Esophagus squamous epithelium (tissue), 5 donors: ENCODE measurements at regions not wholly inside any gene's neighbourhood (a gene's known extent, or its start where the extent isn't known, plus 50 kb on each side); places are given as distances from the start of the nearest gene placed in this dataset.

Experiments
- DNase-seq: peaks from one replicate; lab custom pipeline; 2025; lab: John Stamatoyannopoulos, UW
- H3K27ac ChIP-seq, 4 donors: fragments of 200-600 bp; sonication (generic); one replicate each; pipeline ENCODE4 v1.5.1; 2016 to 2019; ENCODE audit warnings: mild to moderate bottlenecking in 1 of 4
- H3K27me3 ChIP-seq, 4 donors: fragments of 200-600 bp; sonication (generic); 1 replicate in 3 of 4; 2 replicates in 1 of 4; pipeline versions ENCODE4 v1.5.1 to v1.6.0; 2017 to 2021; ENCODE audit warnings: antibody characterized with exemption in 1 of 4
- H3K36me3 ChIP-seq, 3 donors: fragments of 200-600 bp; sonication (generic); one replicate each; pipeline ENCODE4 v1.5.1; 2016 to 2019
- H3K4me1 ChIP-seq, 3 donors: fragments of 200-600 bp; sonication (generic); one replicate each; pipeline ENCODE4 v1.5.1; 2017 to 2019
- H3K4me3 ChIP-seq, 4 donors: fragments of 200-600 bp; sonication (generic); 1 replicate in 3 of 4; 2 replicates in 1 of 4; pipeline ENCODE4 v1.5.1; 2016 to 2019; ENCODE audit warnings: mild to moderate bottlenecking in 2 of 4, moderate library complexity in 1 of 4
- H3K9me3 ChIP-seq, 3 donors: fragments of 200-600 bp; sonication (generic); one replicate each; pipeline ENCODE4 v1.5.1; 2016 to 2019
- CTCF ChIP-seq, 6 experiments: fragments of 450-650 bp in 4 of 6; fragments of 200-600 bp in 2 of 6; sonication (generic) in 2 of 6; IDR thresholded peaks; one replicate each; pipeline ENCODE4 v1.5.1; 2016 to 2019; ENCODE audit warnings: antibody characterized with exemption in 6 of 6, mild to moderate bottlenecking in 4 of 6, moderate library complexity in 4 of 6
- POLR2A ChIP-seq, 4 donors: fragments of 450-650 bp; IDR thresholded peaks; one replicate each; pipeline ENCODE4 v1.6.1; 2017; ENCODE audit warnings: antibody characterized with exemption in 4 of 4, mild to moderate bottlenecking in 4 of 4, moderate library complexity in 3 of 4
- WGBS, 2 donors: methylation state at CpG; one replicate each; pipeline ENCODE4 v1.1.5; 2018; 5-methylcytosine and 5-hydroxymethylcytosine counted together
- intact Hi-C: fragments of 100-400 bp; cut with DNase I; formaldehyde crosslinking; loops from one replicate; pipeline ENCODE4 v1.15.0; 2022
- donor health status: DM: yes; HTN: yes; CAD: no.

- TF ChIP-seq CTCF (IDR thresholded peaks at IDR 0.05) (no peak), POLR2A (IDR thresholded peaks at IDR 0.05) (no peak)
- WGBS, 2 donors, result 50 to 71% methylated on average over 2 of the region's 5 CpGs
- H3K27ac ChIP-seq, result no peak overlapping the region
- no peak overlapping the region for H3K4me3 ChIP-seq
- DNase-seq, result no peak
- H3K4me1 ChIP-seq, result peaks cover 4 to 18% (median 5%) of the 10 kb centered on the region in 3 donors
- no peaks in the 10 kb centered on the region for H3K9me3 ChIP-seq
- H3K27me3 ChIP-seq, result no peaks in the 10 kb centered on the region
- intact Hi-C loops, result no loop called here
- no peaks in the 10 kb centered on the region for H3K36me3 ChIP-seq
These were observed 100.7 kb upstream of the TAF1B start for GRCh38 chr2:9742601-9743000.

GRCh38 chr2:9744256-9745004 is 98.8 kb upstream of the TAF1B start:
- Histone ChIP-seq H3K27me3 (no peaks in the 10 kb centered on the region), H3K9me3 (no peaks in the 10 kb centered on the region), H3K4me3 (no peak overlapping the region), H3K36me3 (no peaks in the 10 kb centered on the region), H3K27ac (no peak overlapping the region), H3K4me1 (peaks cover 0 to 16% (median 3%) of the 10 kb centered on the region in 3 donors)
- DNase-seq, result no peak
- intact Hi-C loops, result no loop called here
- 72 to 74% methylated on average over 10 to 11 of the region's 12 CpGs for WGBS, 2 donors
- TF ChIP-seq CTCF (IDR thresholded peaks at IDR 0.05), result no peak
- no peak for TF ChIP-seq POLR2A (IDR thresholded peaks at IDR 0.05)

- Histone ChIP-seq H3K27me3 (no peaks in the 10 kb centered on the region), H3K9me3 (no peaks in the 10 kb centered on the region), H3K4me1 (peaks cover 0 to 11% (median 3%) of the 10 kb centered on the region in 3 donors), H3K4me3 (no peak overlapping the region), H3K36me3 (no peaks in the 10 kb centered on the region), H3K27ac (no peak overlapping the region)
- no peak for TF ChIP-seq CTCF (IDR thresholded peaks at IDR 0.05)
- TF ChIP-seq POLR2A (IDR thresholded peaks at IDR 0.05), result no peak
- intact Hi-C loops, result no loop called here
- no peak for DNase-seq
- 43 to 62% methylated on average over 3 of the region's 3 CpGs for WGBS, 2 donors
These were observed 97.9 kb upstream of the TAF1B start for GRCh38 chr2:9745153-9745899.

- no peak for TF ChIP-seq POLR2A (IDR thresholded peaks at IDR 0.05)
- no peak for TF ChIP-seq CTCF (IDR thresholded peaks at IDR 0.05)
- WGBS, 2 donors, result 88 to 90% methylated on average over 4 of the region's 4 CpGs
- intact Hi-C loops, result no loop called here
- no peaks in the 10 kb centered on the region for H3K27me3 ChIP-seq
- no peaks in the 10 kb centered on the region for H3K36me3 ChIP-seq
- H3K4me1 ChIP-seq, result peaks cover 0 to 25% (median 11%) of the 10 kb centered on the region in 3 donors
- H3K27ac ChIP-seq, result no peak overlapping the region
- no peaks in the 10 kb centered on the region for H3K9me3 ChIP-seq
- DNase-seq, result no peak
- H3K4me3 ChIP-seq, result no peak overlapping the region
These were observed 95.9 kb upstream of the TAF1B start for GRCh38 chr2:9747396-9747795.

GRCh38 chr2:9748577-9748976 is 94.7 kb upstream of the TAF1B start:
- 52 to 54% methylated on average over 6 of the region's 6 CpGs for WGBS, 2 donors
- no peak for TF ChIP-seq POLR2A (IDR thresholded peaks at IDR 0.05)
- TF ChIP-seq CTCF (IDR thresholded peaks at IDR 0.05), result no peak
- Histone ChIP-seq H3K36me3 (no peaks in the 10 kb centered on the region), H3K4me3 (no peak overlapping the region), H3K27ac (no peak overlapping the region), H3K9me3 (no peaks in the 10 kb centered on the region), H3K27me3 (peaks cover 0 to 2% (median 0%) of the 10 kb centered on the region in 4 donors), H3K4me1 (peaks cover 4 to 37% (median 22%) of the 10 kb centered on the region in 3 donors)
- no peak for DNase-seq
- intact Hi-C loops, result no loop called here
